GM23338 (cell line): ENCODE measurements at regions not wholly inside any gene's neighbourhood (a gene's known extent, or its start where the extent isn't known, plus 50 kb on each side); places are given as distances from the start of the nearest gene placed in this dataset.
A peak's percentile ranks its signal among the peaks of the same experiment; 100 is the strongest.

Experiments
- ATAC-seq: fragments of 200-7000 bp; cut with Tn5 transposase; 3 replicates; pipeline ENCODE4 v1.9.1; 2020
- DNase-seq: peaks from one replicate; pipeline ENCODE4 v3.0.0-alpha.2; 2015; ENCODE audit warnings: low spot score
- H2AFZ ChIP-seq: fragments of 200-600 bp; sonication (generic); 2 replicates; pipeline ENCODE4 v1.8.0; 2016; ENCODE audit warnings: antibody characterized with exemption, mild to moderate bottlenecking, moderate library complexity
- H3F3A ChIP-seq: fragments of 200-600 bp; sonication (generic); replicated peaks from 2 replicates; pipeline ENCODE4 v1.8.0; 2017; ENCODE audit warnings: antibody characterized with exemption, mixed run types, low read depth
- H3K27ac ChIP-seq: fragments of 200-600 bp; sonication (generic); 2 replicates; pipeline ENCODE4 v1.6.1; 2016; ENCODE audit warnings: low read depth
- H3K27me3 ChIP-seq: fragments of 200-600 bp; sonication (generic); 2 replicates; pipeline ENCODE4 v1.8.0; 2016; ENCODE audit warnings: mild to moderate bottlenecking, mixed run types, moderate library complexity; ENCODE audit not compliant: insufficient read depth
- H3K36me3 ChIP-seq: fragments of 200-600 bp; sonication (generic); 2 replicates; pipeline ENCODE4 v1.8.0; 2016; ENCODE audit warnings: mild to moderate bottlenecking; ENCODE audit not compliant: insufficient read depth
- H3K4me1 ChIP-seq: fragments of 200-600 bp; sonication (generic); 2 replicates; pipeline ENCODE4 v1.8.0; 2016; ENCODE audit warnings: mild to moderate bottlenecking, moderate library complexity; ENCODE audit not compliant: insufficient read depth
- H3K4me2 ChIP-seq: fragments of 200-600 bp; sonication (generic); 2 replicates; pipeline ENCODE4 v1.7.1; 2017; ENCODE audit warnings: mixed run types
- H3K4me3 ChIP-seq: fragments of 200-600 bp; sonication (generic); 2 replicates; pipeline ENCODE4 v1.6.1; 2016; ENCODE audit warnings: mixed run types
- H3K79me2 ChIP-seq: fragments of 200-600 bp; sonication (generic); replicated peaks from 2 replicates; pipeline ENCODE4 v1.8.0; 2017; ENCODE audit warnings: mild to moderate bottlenecking; ENCODE audit not compliant: insufficient read depth
- H3K9me2 ChIP-seq: fragments of 200-600 bp; sonication (generic); 2 replicates; pipeline ENCODE4 v1.8.0; 2017; ENCODE audit not compliant: insufficient read depth
- H4K20me1 ChIP-seq: fragments of 200-600 bp; sonication (generic); replicated peaks from 2 replicates; pipeline ENCODE4 v1.8.0; 2017; ENCODE audit warnings: mild to moderate bottlenecking; ENCODE audit not compliant: insufficient read depth
- H3K27ac Mint-ChIP-seq: 2 replicates; pipeline ENCODE4 v1.8.0; 2020; ENCODE audit warnings: inconsistent platforms, mild to moderate bottlenecking, moderate library complexity, mixed read lengths
- H3K27me3 Mint-ChIP-seq: 3 replicates; pipeline ENCODE4 v1.8.0; 2022; ENCODE audit warnings: low read depth, mild to moderate bottlenecking, moderate library complexity, mixed read lengths, inconsistent platforms; ENCODE audit not compliant: insufficient read depth, poor library complexity
- H3K36me3 Mint-ChIP-seq: 3 replicates; pipeline ENCODE4 v1.8.0; 2021; ENCODE audit warnings: low read depth, mild to moderate bottlenecking, inconsistent platforms, moderate library complexity, mixed read lengths
- H3K4me1 Mint-ChIP-seq: 3 replicates; pipeline ENCODE4 v1.8.0; 2020; ENCODE audit warnings: mild to moderate bottlenecking, inconsistent platforms, mixed read lengths
- H3K4me3 Mint-ChIP-seq: 3 replicates; pipeline ENCODE4 v1.8.0; 2021; ENCODE audit warnings: moderate library complexity, mild to moderate bottlenecking, inconsistent platforms, mixed read lengths
- H3K9me3 Mint-ChIP-seq: 3 replicates; pipeline ENCODE4 v1.8.0; 2020; ENCODE audit warnings: moderate library complexity, mild to moderate bottlenecking, inconsistent platforms, mixed read lengths
- CREB1 ChIP-seq: fragments of 250-450 bp; sonication (Bioruptor Pico); IDR thresholded peaks from 2 replicates; pipeline ENCODE4 v1.5.0; 2020; ENCODE audit warnings: low read depth, mild to moderate bottlenecking, moderate library complexity
- CTCF ChIP-seq, 2 experiments: fragments of 200-600 bp in 1 of 2; sonication (generic) in 1 of 2; conservative IDR thresholded peaks; 2 replicates each; pipeline versions ENCODE4 v1.5.1 to v1.6.1; 2016 to 2017; ENCODE audit warnings: antibody characterized with exemption in 2 of 2, low read depth in 2 of 2, mild to moderate bottlenecking in 2 of 2, moderate library complexity in 1 of 2
- ETS1 ChIP-seq: IDR thresholded peaks from 2 replicates; pipeline ENCODE4 v1.6.1; 2016; ENCODE audit warnings: antibody characterized with exemption
- JUNB ChIP-seq: IDR thresholded peaks from one replicate; pipeline ENCODE4 v1.6.1; 2016; ENCODE audit warnings: antibody characterized with exemption; ENCODE audit not compliant: unreplicated experiment
- NANOG ChIP-seq: IDR thresholded peaks from 2 replicates; pipeline ENCODE4 v1.6.1; 2016; ENCODE audit warnings: antibody characterized with exemption, borderline replicate concordance
- POLR2AphosphoS5 ChIP-seq: IDR thresholded peaks from 2 replicates; pipeline ENCODE4 v1.6.1; 2016; ENCODE audit warnings: antibody characterized with exemption, low read depth
- REST ChIP-seq: IDR thresholded peaks from one replicate; pipeline ENCODE4 v1.6.1; 2018; ENCODE audit warnings: antibody characterized with exemption; ENCODE audit not compliant: unreplicated experiment
- ZNF331 ChIP-seq: fragments of 250-450 bp; sonication (Bioruptor Pico); IDR thresholded peaks from 2 replicates; pipeline ENCODE4 v1.5.0; 2020; ENCODE audit warnings: low read depth, mild to moderate bottlenecking, moderate library complexity

GRCh38 chrX:95044331-95044730, 1370.3 kb downstream of the FAM133A start:
- ATAC-seq (no peak), DNase-seq (no peak)
- no peak overlapping the region for H2AFZ ChIP-seq
- TF ChIP-seq ZNF331 (CRISPR knock-in tag) (no peak), JUNB (no peak), NANOG (no peak), CREB1 (CRISPR knock-in tag) (no peak), ETS1 (no peak), REST (no peak), CTCF (conservative IDR thresholded peaks at IDR 0.05; ENCODE audit: low read depth in 2 of 2) (no peak)
- no peak overlapping the region for H3K4me3 ChIP-seq
- no peaks in the 10 kb centered on the region for H3F3A ChIP-seq
- no peak overlapping the region for H3K4me2 ChIP-seq
- H3K4me1 ChIP-seq: no peaks in the 10 kb centered on the region
- H3K27me3 ChIP-seq: no peaks in the 10 kb centered on the region
- H3K27ac ChIP-seq: no peak overlapping the region
- H3K79me2 ChIP-seq: no peaks in the 10 kb centered on the region
- no peaks in the 10 kb centered on the region for H3K27me3 Mint-ChIP-seq
- H3K9me2 ChIP-seq: no peaks in the 10 kb centered on the region
- H3K36me3 Mint-ChIP-seq: no peaks in the 10 kb centered on the region
- no peaks in the 10 kb centered on the region for H3K9me3 Mint-ChIP-seq
- H3K27ac Mint-ChIP-seq: no peak overlapping the region
- H3K36me3 ChIP-seq: no peaks in the 10 kb centered on the region
- no peaks in the 10 kb centered on the region for H3K4me1 Mint-ChIP-seq
- H4K20me1 ChIP-seq: no peaks in the 10 kb centered on the region
- H3K4me3 Mint-ChIP-seq: no peak overlapping the region

- H3K27me3 ChIP-seq: no peaks in the 10 kb centered on the region
- no peak overlapping the region for H3K4me2 ChIP-seq
- H3K4me3 ChIP-seq: no peak overlapping the region
- no peaks in the 10 kb centered on the region for H3K9me2 ChIP-seq
- Mint-ChIP-seq H3K27me3 (no peaks in the 10 kb centered on the region), H3K27ac (no peak overlapping the region), H3K36me3 (no peaks in the 10 kb centered on the region), H3K4me3 (no peak overlapping the region), H3K4me1 (peaks cover 9% of the 10 kb centered on the region; the same call in 2 of the 3 replicates), H3K9me3 (no peaks in the 10 kb centered on the region)
- no peaks in the 10 kb centered on the region for H3K79me2 ChIP-seq
- DNase-seq: peak; percentile 13
- H3F3A ChIP-seq: no peaks in the 10 kb centered on the region
- H3K4me1 ChIP-seq: no peaks in the 10 kb centered on the region
- H3K27ac ChIP-seq: no peak overlapping the region
- no peak for ATAC-seq
- H3K36me3 ChIP-seq: no peaks in the 10 kb centered on the region
- no peak overlapping the region for H2AFZ ChIP-seq
- no peaks in the 10 kb centered on the region for H4K20me1 ChIP-seq
- TF ChIP-seq POLR2AphosphoS5 (no peak), CTCF (conservative IDR thresholded peaks at IDR 0.05; ENCODE audit: low read depth in 2 of 2) (no peak)
Measured at GRCh38 chrX:95055991-95056390, 1382.0 kb downstream of the FAM133A start.
